H9 (cell line): ENCODE measurements at regions not wholly inside any gene's neighbourhood (a gene's known extent, or its start where the extent isn't known, plus 50 kb on each side); places are given as distances from the start of the nearest gene placed in this dataset.
"Not testable (repeated sequence)": the region's sequence is repeated elsewhere in the genome, so short reads cannot be mapped to it uniquely, and the experiment has no call there.

Experiments
- DNase-seq: peaks from one replicate; pipeline ENCODE4 v3.0.0-alpha.2; 2017
- H2AFZ ChIP-seq: one replicate; pipeline ENCODE4 v1.6.1; 2013; ENCODE audit warnings: mild to moderate bottlenecking, low read length, control low read depth, moderate library complexity
- H2AK5ac ChIP-seq: 2 replicates; pipeline ENCODE4 v1.6.1; 2013; ENCODE audit warnings: low read length, control low read depth, mixed read lengths; ENCODE audit not compliant: insufficient read length
- H2BK120ac ChIP-seq: one replicate; pipeline ENCODE4 v1.6.1; 2013; ENCODE audit warnings: low read depth, mild to moderate bottlenecking, low read length, control low read depth, inconsistent platforms; ENCODE audit not compliant: poor library complexity, severe bottlenecking
- H2BK12ac ChIP-seq: 2 replicates; pipeline ENCODE4 v1.6.1; 2013; ENCODE audit warnings: low read length, control low read depth, mixed read lengths, low read depth; ENCODE audit not compliant: insufficient read length
- H2BK15ac ChIP-seq: 2 replicates; pipeline ENCODE4 v1.6.1; 2013; ENCODE audit warnings: low read depth, low read length, control low read depth
- H2BK20ac ChIP-seq: one replicate; pipeline ENCODE4 v1.6.1; 2013; ENCODE audit warnings: low read depth, mild to moderate bottlenecking, low read length, control low read depth, inconsistent platforms; ENCODE audit not compliant: poor library complexity, severe bottlenecking
- H2BK5ac ChIP-seq: 2 replicates; pipeline ENCODE4 v1.6.1; 2013; ENCODE audit warnings: low read length, control low read depth, mixed read lengths; ENCODE audit not compliant: insufficient read length
- H3K14ac ChIP-seq: 2 replicates; pipeline ENCODE4 v1.6.1; 2013; ENCODE audit warnings: low read length, control low read depth; ENCODE audit not compliant: insufficient read depth
- H3K18ac ChIP-seq: 2 replicates; pipeline ENCODE4 v1.6.1; 2013; ENCODE audit warnings: low read depth, mild to moderate bottlenecking, mixed read lengths, low read length, control low read depth; ENCODE audit not compliant: insufficient read length
- H3K23ac ChIP-seq: 2 replicates; pipeline ENCODE4 v1.6.1; 2013; ENCODE audit warnings: low read length, control low read depth, mixed read lengths, low read depth; ENCODE audit not compliant: insufficient read length
- H3K23me2 ChIP-seq: 2 replicates; pipeline ENCODE4 v1.6.1; 2013; ENCODE audit warnings: low read depth, mild to moderate bottlenecking, mixed read lengths, low read length, control low read depth; ENCODE audit not compliant: insufficient read length, poor library complexity, severe bottlenecking
- H3K27ac ChIP-seq: 2 replicates; pipeline ENCODE4 v1.5.1; 2013; ENCODE audit warnings: low read length, control low read depth, mixed read lengths, low read depth; ENCODE audit not compliant: insufficient read length
- H3K27me3 ChIP-seq: 2 replicates; pipeline ENCODE4 v1.6.1; 2013; ENCODE audit warnings: low read length, control low read depth, inconsistent platforms; ENCODE audit not compliant: insufficient read depth
- H3K4ac ChIP-seq: 2 replicates; pipeline ENCODE4 v1.6.1; 2013; ENCODE audit warnings: low read depth, mild to moderate bottlenecking, control low read depth, inconsistent platforms, low read length, moderate library complexity
- H3K4me1 ChIP-seq: 2 replicates; pipeline ENCODE4 v1.6.1; 2013; ENCODE audit warnings: low read length, control low read depth, inconsistent platforms; ENCODE audit not compliant: insufficient read depth
- H3K4me2 ChIP-seq: 2 replicates; pipeline ENCODE4 v1.6.1; 2013; ENCODE audit warnings: low read length, control low read depth, mixed read lengths; ENCODE audit not compliant: insufficient read length, insufficient read depth
- H3K56ac ChIP-seq: 2 replicates; pipeline ENCODE4 v1.6.1; 2013; ENCODE audit warnings: low read depth, mild to moderate bottlenecking, mixed read lengths, low read length, control low read depth; ENCODE audit not compliant: insufficient read length
- H3K79me1 ChIP-seq: 2 replicates; pipeline ENCODE4 v1.6.1; 2013; ENCODE audit warnings: low read depth, mild to moderate bottlenecking, moderate library complexity, low read length, control low read depth, inconsistent platforms; ENCODE audit not compliant: insufficient read depth, poor library complexity, severe bottlenecking
- H3K79me2 ChIP-seq: 2 replicates; pipeline ENCODE4 v1.6.1; 2013; ENCODE audit warnings: low read length, control low read depth, inconsistent platforms; ENCODE audit not compliant: insufficient read depth
- H3K9ac ChIP-seq: 2 replicates; pipeline ENCODE4 v1.6.1; 2013; ENCODE audit warnings: low read length, control low read depth, mixed read lengths; ENCODE audit not compliant: insufficient read length; ENCODE audit errors: extremely low read depth
- H3K9me3 ChIP-seq: one replicate; pipeline ENCODE4 v1.6.1; 2013; ENCODE audit warnings: low read depth, low read length, inconsistent platforms; ENCODE audit not compliant: control insufficient read depth
- H3T11ph ChIP-seq: one replicate; pipeline ENCODE4 v1.6.1; 2013; ENCODE audit warnings: mild to moderate bottlenecking, low read length, control low read depth, inconsistent platforms
- H4K20me1 ChIP-seq: one replicate; pipeline ENCODE4 v1.6.1; 2013; ENCODE audit not compliant: control insufficient read depth, insufficient read length, insufficient read depth
- H4K5ac ChIP-seq: 2 replicates; pipeline ENCODE4 v1.6.1; 2013; ENCODE audit warnings: low read depth, mild to moderate bottlenecking, mixed read lengths, low read length, control low read depth; ENCODE audit not compliant: insufficient read length
- H4K8ac ChIP-seq: replicated peaks from 2 replicates; pipeline ENCODE4 v1.6.1; 2013; ENCODE audit warnings: low read length, control low read depth, mixed read lengths, low read depth; ENCODE audit not compliant: insufficient read length
- H4K91ac ChIP-seq: 2 replicates; pipeline ENCODE4 v1.6.1; 2013; ENCODE audit warnings: low read depth, mild to moderate bottlenecking, moderate library complexity, mixed read lengths, low read length, control low read depth; ENCODE audit not compliant: insufficient read length
- H3K27ac Mint-ChIP-seq, 3 experiments: 2 replicates in 2 of 3; 3 replicates in 1 of 3; pipeline ENCODE4 v1.8.0; 2020 to 2021; ENCODE audit warnings: mixed read lengths in 3 of 3, mild to moderate bottlenecking in 1 of 3, moderate library complexity in 1 of 3
- H3K27me3 Mint-ChIP-seq: 2 replicates; pipeline ENCODE4 v1.8.0; 2021; ENCODE audit warnings: low read depth, mild to moderate bottlenecking, moderate library complexity, mixed read lengths
- H3K36me3 Mint-ChIP-seq, 3 experiments: 2 replicates in 2 of 3; 3 replicates in 1 of 3; pipeline ENCODE4 v1.8.0; 2020 to 2021; ENCODE audit warnings: low read depth in 3 of 3, mixed read lengths in 3 of 3; ENCODE audit not compliant: insufficient read depth in 1 of 3
- H3K4me1 Mint-ChIP-seq, 2 experiments: 2 replicates each; pipeline ENCODE4 v1.8.0; 2020; ENCODE audit warnings: mixed read lengths in 2 of 2
- H3K4me3 Mint-ChIP-seq, 2 experiments: 2 replicates in 1 of 2; 3 replicates in 1 of 2; pipeline ENCODE4 v1.8.0; 2020 to 2021; ENCODE audit warnings: mild to moderate bottlenecking in 2 of 2, mixed read lengths in 2 of 2, moderate library complexity in 1 of 2
- H3K9me3 Mint-ChIP-seq, 2 experiments: 2 replicates in 1 of 2; 3 replicates in 1 of 2; pipeline ENCODE4 v1.8.0; 2020; ENCODE audit warnings: mild to moderate bottlenecking in 2 of 2, mixed read lengths in 2 of 2, moderate library complexity in 1 of 2
- WGBS: extraction: QIAGEN DNeasy Blood & Tissue Kit; methylation state at CpG from one replicate; pipeline ENCODE4 v1.1.7; 2013; ENCODE audit warnings: missing lambda C conversion rate, low lambda C conversion rate, mixed read lengths; ENCODE audit not compliant: insufficient read length; ENCODE audit errors: extremely low coverage; 5-methylcytosine and 5-hydroxymethylcytosine counted together
- TF ChIP-seq, protein P1 (sequence below): fragments of 200-600 bp; sonication (generic); conservative IDR thresholded peaks from 3 replicates; pipeline ENCODE4 v1.8.0; 2021; ENCODE audit warnings: antibody characterized with exemption, mild to moderate bottlenecking

GRCh38 chr1:189220750-189221149 lies 1256.9 kb downstream of the BRINP3 start:
- Histone ChIP-seq H3K9me3 (no peaks in the 10 kb centered on the region), H2BK5ac (no peak overlapping the region), H2BK12ac (no peak overlapping the region), H3T11ph (no peak overlapping the region), H3K4ac (no peak overlapping the region), H3K27ac (no peak overlapping the region), H3K9ac (no peak overlapping the region), H3K4me1 (no peaks in the 10 kb centered on the region), H2AK5ac (no peak overlapping the region), H2BK20ac (no peak overlapping the region), H3K18ac (no peak overlapping the region), H3K23ac (no peak overlapping the region), H3K27me3 (no peaks in the 10 kb centered on the region), H4K8ac (no peak overlapping the region), H2BK120ac (no peak overlapping the region), H3K79me2 (no peaks in the 10 kb centered on the region), H4K20me1 (no peaks in the 10 kb centered on the region), H2AFZ (no peak overlapping the region), H3K23me2 (no peaks in the 10 kb centered on the region), H3K56ac (no peak overlapping the region), H4K91ac (no peak overlapping the region), H4K5ac (no peak overlapping the region), H3K14ac (no peak overlapping the region), H2BK15ac (no peak overlapping the region), H3K4me2 (no peak overlapping the region), H3K79me1 (no peaks in the 10 kb centered on the region)
- Mint-ChIP-seq H3K4me1 (0 out of 4 replicates have a peak, but pooled peaks cover 0 to 2% of the 10 kb centered on the region in 2 experiments), H3K36me3 (peaks cover 0 to 4% (median 0%) of the 10 kb centered on the region in 3 experiments; a peak in 3 of 7 replicates), H3K27me3 (no peaks in the 10 kb centered on the region; the same call in 1 of the 2 replicates), H3K9me3 (peaks cover 9 to 11% of the 10 kb centered on the region in 2 experiments), H3K27ac (no peak overlapping the region), H3K4me3 (no peak overlapping the region)
- no CpG with 5 or more reads among the region's 1 CpG for WGBS
- TF ChIP-seq, protein P1, sequence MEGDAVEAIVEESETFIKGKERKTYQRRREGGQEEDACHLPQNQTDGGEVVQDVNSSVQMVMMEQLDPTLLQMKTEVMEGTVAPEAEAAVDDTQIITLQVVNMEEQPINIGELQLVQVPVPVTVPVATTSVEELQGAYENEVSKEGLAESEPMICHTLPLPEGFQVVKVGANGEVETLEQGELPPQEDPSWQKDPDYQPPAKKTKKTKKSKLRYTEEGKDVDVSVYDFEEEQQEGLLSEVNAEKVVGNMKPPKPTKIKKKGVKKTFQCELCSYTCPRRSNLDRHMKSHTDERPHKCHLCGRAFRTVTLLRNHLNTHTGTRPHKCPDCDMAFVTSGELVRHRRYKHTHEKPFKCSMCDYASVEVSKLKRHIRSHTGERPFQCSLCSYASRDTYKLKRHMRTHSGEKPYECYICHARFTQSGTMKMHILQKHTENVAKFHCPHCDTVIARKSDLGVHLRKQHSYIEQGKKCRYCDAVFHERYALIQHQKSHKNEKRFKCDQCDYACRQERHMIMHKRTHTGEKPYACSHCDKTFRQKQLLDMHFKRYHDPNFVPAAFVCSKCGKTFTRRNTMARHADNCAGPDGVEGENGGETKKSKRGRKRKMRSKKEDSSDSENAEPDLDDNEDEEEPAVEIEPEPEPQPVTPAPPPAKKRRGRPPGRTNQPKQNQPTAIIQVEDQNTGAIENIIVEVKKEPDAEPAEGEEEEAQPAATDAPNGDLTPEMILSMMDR = peak; percentile 54
- no peak for DNase-seq

DNA sequence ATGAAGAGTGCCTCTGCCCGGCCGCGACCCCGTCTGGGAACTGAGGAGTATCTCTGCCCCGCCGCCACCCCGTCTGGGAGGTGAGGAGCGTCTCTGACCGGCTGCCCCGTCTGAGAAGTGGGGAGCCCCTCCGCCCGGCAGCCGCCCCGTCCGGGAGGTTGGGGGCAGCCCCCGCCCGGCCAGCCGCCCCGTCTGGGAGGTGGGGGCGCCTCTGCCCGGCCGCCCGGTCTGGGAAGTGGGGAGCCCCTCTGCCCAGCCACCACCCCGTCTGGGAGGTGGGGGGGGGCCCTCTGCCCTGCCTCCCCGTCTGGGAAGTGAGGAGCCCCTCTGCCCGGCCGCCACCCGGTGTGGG lies 1251.9 kb downstream of the BRINP3 start:
- H3K27me3 ChIP-seq, H3K23me2 ChIP-seq, H3K79me1 ChIP-seq, H3K27ac Mint-ChIP-seq, H3K4me2 ChIP-seq, H4K20me1 ChIP-seq, H2AFZ ChIP-seq, H3K4me1 Mint-ChIP-seq, H2AK5ac ChIP-seq, H3K9me3 ChIP-seq, H2BK120ac ChIP-seq, H3K4me1 ChIP-seq, H3K56ac ChIP-seq, H2BK5ac ChIP-seq, H2BK20ac ChIP-seq, H3K4ac ChIP-seq, H4K91ac ChIP-seq, DNase-seq, H3K9ac ChIP-seq, H2BK15ac ChIP-seq, H4K5ac ChIP-seq, H2BK12ac ChIP-seq, H3K23ac ChIP-seq, H3K14ac ChIP-seq, H3T11ph ChIP-seq, H3K27ac ChIP-seq, H3K27me3 Mint-ChIP-seq, H3K36me3 Mint-ChIP-seq, H3K18ac ChIP-seq, H3K4me3 Mint-ChIP-seq, H4K8ac ChIP-seq, H3K79me2 ChIP-seq: not testable (repeated sequence)
- H3K9me3 Mint-ChIP-seq = peaks cover 13 to 16% of the 10 kb centered on the region in 2 experiments
- WGBS = no CpG with 5 or more reads among the region's 28 CpGs
